HepG2 (cell line): ENCODE measurements at regions not wholly inside any gene's neighbourhood (a gene's known extent, or its start where the extent isn't known, plus 50 kb on each side); places are given as distances from the start of the nearest gene placed in this dataset.

ENCODE experiments used
- ATAC-seq: fragments of 200-7000 bp; cut with Tn5 transposase; 3 replicates; pipeline ENCODE4 v1.9.1; 2020; ENCODE audit warnings: mild to moderate bottlenecking, moderate library complexity
- BruUV-seq: library from RNA; stranded (reverse); fragments of 400-500 nt; replicated peaks from 2 replicates; lab custom pipeline; 2021; lab: Mats Ljungman, UMichigan
- CTCF ChIA-PET: fragments of 300-600 bp; formaldehyde crosslinking; extraction: SDS; loops from one replicate; lab custom pipeline; 2021; ENCODE audit warnings: low total read pairs, inconsistent platforms, low intra/inter-chr PET ratio; lab: Yijun Ruan, JAX
- POLR2A ChIA-PET: fragments of 350-600 bp; sonication (Branson Sonifier 250); formaldehyde crosslinking; loops from one replicate; lab custom pipeline; 2020; ENCODE audit warnings: antibody characterized with exemption, inconsistent platforms; lab: Yijun Ruan, JAX
- DNase-seq: peaks from one replicate; pipeline ENCODE4 v3.0.0-alpha.2; 2015; ENCODE audit warnings: low spot score
- FAIRE-seq: peaks from 3 replicates; lab custom pipeline; 2011; peaks lifted over from hg19 to GRCh38; lab: Jason Lieb, UNC
- H2AFZ ChIP-seq: one replicate; pipeline ENCODE4 v1.6.1; 2011; ENCODE audit warnings: low read length, inconsistent platforms
- H3K27ac ChIP-seq: fragments of 300-600 bp; 3 replicates; pipeline ENCODE4 v1.8.0; 2011; ENCODE audit warnings: mixed run types, mild to moderate bottlenecking, mixed read lengths, low read length, inconsistent platforms; ENCODE audit not compliant: insufficient read depth; ENCODE audit errors: extremely low read length
- H3K27me3 ChIP-seq, 2 experiments: fragments of 200-600 bp in 1 of 2; 2 replicates in 1 of 2; 3 replicates in 1 of 2; pipeline versions ENCODE4 v1.6.0 to v1.8.0; 2011; ENCODE audit warnings: low read length in 2 of 2, mild to moderate bottlenecking in 2 of 2, moderate library complexity in 2 of 2, inconsistent platforms in 1 of 2; ENCODE audit not compliant: insufficient read depth in 2 of 2, control insufficient read depth in 1 of 2
- H3K36me3 ChIP-seq, 2 experiments: fragments of 200-600 bp in 1 of 2; replicated peaks in 1 of 2; 2 replicates in 1 of 2; 3 replicates in 1 of 2; pipeline versions ENCODE4 v1.5.1 to v1.8.0; 2011; ENCODE audit warnings: low read length in 2 of 2, inconsistent platforms in 1 of 2; ENCODE audit not compliant: insufficient read depth in 2 of 2, control insufficient read depth in 1 of 2
- H3K4me1 ChIP-seq: 2 replicates; pipeline ENCODE4 v1.5.1; 2012; ENCODE audit warnings: low read length, inconsistent platforms; ENCODE audit not compliant: insufficient read depth
- H3K4me2 ChIP-seq: 2 replicates; pipeline ENCODE4 v1.6.0; 2011; ENCODE audit warnings: low read depth, low read length, inconsistent platforms
- H3K4me3 ChIP-seq, 3 experiments: fragments of 200-600 bp in 1 of 3; sonication (generic), shearing (Covaris generic) in 1 of 3; replicated peaks in 1 of 3; 2 replicates each; pipeline ENCODE4 v1.5.1; 2011 to 2016; ENCODE audit warnings: low read length in 3 of 3, inconsistent platforms in 2 of 3, low read depth in 2 of 3, mild to moderate bottlenecking in 2 of 3, control low read depth in 1 of 3, mixed read lengths in 1 of 3; ENCODE audit not compliant: insufficient read depth in 1 of 3
- H3K79me2 ChIP-seq: one replicate; pipeline ENCODE4 v1.6.1; 2011; ENCODE audit warnings: low read length, inconsistent platforms; ENCODE audit not compliant: insufficient read depth
- H3K9ac ChIP-seq: 2 replicates; pipeline ENCODE4 v1.6.0; 2011; ENCODE audit warnings: mild to moderate bottlenecking, low read depth, low read length, inconsistent platforms; ENCODE audit not compliant: insufficient read depth
- H3K9me3 ChIP-seq: 2 replicates; pipeline ENCODE4 v1.5.1; 2012; ENCODE audit warnings: mild to moderate bottlenecking, low read length
- H4K20me1 ChIP-seq: 2 replicates; pipeline ENCODE4 v1.6.0; 2011; ENCODE audit warnings: inconsistent platforms, mild to moderate bottlenecking, low read length, moderate library complexity; ENCODE audit not compliant: insufficient read depth
- ETV6 ChIP-seq: sonication (generic); formaldehyde crosslinking; conservative IDR thresholded peaks from 2 replicates; pipeline ENCODE4 v1.4.0; 2020; ENCODE audit warnings: missing genetic modification reagents
- SYNCRIP ChIP-seq: fragments of 200-400 bp; formaldehyde crosslinking; IDR thresholded peaks from 2 replicates; pipeline ENCODE4 v1.6.1; 2018; ENCODE audit warnings: mild to moderate bottlenecking, low read depth, low read length; ENCODE audit not compliant: insufficient read depth
- WIZ ChIP-seq: sonication (generic); formaldehyde crosslinking; IDR thresholded peaks from 2 replicates; pipeline ENCODE4 v1.5.1; 2020; ENCODE audit warnings: mild to moderate bottlenecking, missing genetic modification reagents
- ZBTB2 ChIP-seq: sonication (generic); formaldehyde crosslinking; IDR thresholded peaks from 2 replicates; pipeline ENCODE4 v1.8.0; 2022; ENCODE audit warnings: low read depth, missing genetic modification reagents
- ZBTB21 ChIP-seq: sonication (generic); formaldehyde crosslinking; IDR thresholded peaks from 2 replicates; pipeline ENCODE4 v1.4.0; 2020; ENCODE audit warnings: missing genetic modification reagents
- ZBTB3 ChIP-seq: sonication (generic); formaldehyde crosslinking; IDR thresholded peaks from 2 replicates; pipeline ENCODE4 v1.4.0; 2020; ENCODE audit warnings: low read depth, mild to moderate bottlenecking, moderate library complexity, missing genetic modification reagents, borderline replicate concordance
- ZEB1 ChIP-seq: IDR thresholded peaks from 2 replicates; pipeline ENCODE4 v1.6.1; 2012; ENCODE audit warnings: mild to moderate bottlenecking, low read depth, inconsistent platforms; ENCODE audit not compliant: insufficient replicate concordance
- ZNF44 ChIP-seq: sonication (generic); formaldehyde crosslinking; IDR thresholded peaks from 2 replicates; pipeline ENCODE4 v1.5.1; 2020; ENCODE audit warnings: mild to moderate bottlenecking, missing genetic modification reagents
- WGBS: methylation state at CpG from one replicate; pipeline ENCODE4 v1.1.6; 2017; ENCODE audit warnings: low lambda C conversion rate; 5-methylcytosine and 5-hydroxymethylcytosine counted together
- in situ Hi-C: cut with HindIII; loops from 2 replicates; pipeline ENCODE4 v1.10.0; 2017; ENCODE audit warnings: low pct_unique_long_range_greater_than_20kb; ENCODE audit not compliant: extremely low pct_ligation_motif_present
- intact Hi-C: fragments of 100-400 bp; cut with micrococcal nuclease; formaldehyde crosslinking; loops from one replicate; pipeline ENCODE4 v1.10.0; 2022; ENCODE audit not compliant: unreplicated experiment
- TF ChIP-seq, protein P1 (sequence below): sonication (generic); formaldehyde crosslinking; IDR thresholded peaks from 2 replicates; pipeline ENCODE4 v1.5.0; 2020; ENCODE audit warnings: mild to moderate bottlenecking, missing genetic modification reagents, borderline replicate concordance
- TF ChIP-seq, protein P2 (sequence below): sonication (generic); formaldehyde crosslinking; IDR thresholded peaks from 2 replicates; pipeline ENCODE4 v1.4.0; 2020; ENCODE audit warnings: missing genetic modification reagents

- ChIA-PET POLR2A (no interaction called here), CTCF (no interaction called here)
- Histone ChIP-seq H4K20me1 (no peaks in the 10 kb centered on the region), H3K27me3 (no peaks in the 10 kb centered on the region; a peak in 1 of 5 replicates), H3K4me1 (no peaks in the 10 kb centered on the region), H3K79me2 (no peaks in the 10 kb centered on the region), H3K9me3 (no peaks in the 10 kb centered on the region), H2AFZ (no peak overlapping the region), H3K9ac (no peak overlapping the region), H3K36me3 (no peaks in the 10 kb centered on the region), H3K4me3 (no peak overlapping the region), H3K4me2 (no peak overlapping the region), H3K27ac (no peak overlapping the region)
- in situ Hi-C loops (no loop called here), intact Hi-C loops (no loop called here)
- DNase-seq (no peak), FAIRE-seq (no peak), ATAC-seq (no peak)
- no peak for TF ChIP-seq ZEB1
- TF ChIP-seq SYNCRIP: no peak
- no peak for TF ChIP-seq ZBTB2
- TF ChIP-seq ZNF44 (CRISPR knock-in tag): no peak
- TF ChIP-seq, protein P1, sequence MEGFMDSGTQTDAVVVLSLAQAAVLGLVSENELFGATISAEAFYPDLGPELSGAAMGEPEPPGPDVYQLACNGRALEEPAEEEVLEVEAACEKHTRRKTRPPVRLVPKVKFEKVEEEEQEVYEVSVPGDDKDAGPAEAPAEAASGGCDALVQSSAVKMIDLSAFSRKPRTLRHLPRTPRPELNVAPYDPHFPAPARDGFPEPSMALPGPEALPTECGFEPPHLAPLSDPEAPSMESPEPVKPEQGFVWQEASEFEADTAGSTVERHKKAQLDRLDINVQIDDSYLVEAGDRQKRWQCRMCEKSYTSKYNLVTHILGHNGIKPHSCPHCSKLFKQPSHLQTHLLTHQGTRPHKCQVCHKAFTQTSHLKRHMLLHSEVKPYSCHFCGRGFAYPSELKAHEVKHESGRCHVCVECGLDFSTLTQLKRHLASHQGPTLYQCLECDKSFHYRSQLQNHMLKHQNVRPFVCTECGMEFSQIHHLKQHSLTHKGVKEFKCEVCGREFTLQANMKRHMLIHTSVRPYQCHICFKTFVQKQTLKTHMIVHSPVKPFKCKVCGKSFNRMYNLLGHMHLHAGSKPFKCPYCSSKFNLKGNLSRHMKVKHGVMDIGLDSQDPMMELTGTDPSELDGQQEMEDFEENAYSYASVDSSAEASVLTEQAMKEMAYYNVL (CRISPR knock-in tag): no peak
- no peak for TF ChIP-seq ETV6 (CRISPR knock-in tag)
- no peak for TF ChIP-seq ZBTB3
- TF ChIP-seq, protein P2, sequence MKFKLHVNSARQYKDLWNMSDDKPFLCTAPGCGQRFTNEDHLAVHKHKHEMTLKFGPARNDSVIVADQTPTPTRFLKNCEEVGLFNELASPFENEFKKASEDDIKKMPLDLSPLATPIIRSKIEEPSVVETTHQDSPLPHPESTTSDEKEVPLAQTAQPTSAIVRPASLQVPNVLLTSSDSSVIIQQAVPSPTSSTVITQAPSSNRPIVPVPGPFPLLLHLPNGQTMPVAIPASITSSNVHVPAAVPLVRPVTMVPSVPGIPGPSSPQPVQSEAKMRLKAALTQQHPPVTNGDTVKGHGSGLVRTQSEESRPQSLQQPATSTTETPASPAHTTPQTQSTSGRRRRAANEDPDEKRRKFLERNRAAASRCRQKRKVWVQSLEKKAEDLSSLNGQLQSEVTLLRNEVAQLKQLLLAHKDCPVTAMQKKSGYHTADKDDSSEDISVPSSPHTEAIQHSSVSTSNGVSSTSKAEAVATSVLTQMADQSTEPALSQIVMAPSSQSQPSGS (CRISPR knock-in tag): no peak
- no peak for TF ChIP-seq ZBTB21 (CRISPR knock-in tag)
- TF ChIP-seq WIZ (CRISPR knock-in tag): no peak
- 33% methylated on average over 4 of the region's 4 CpGs for WGBS
- BruUV-seq: no TSS peak
Measured at GRCh38 chr13:34207872-34208271, 389.9 kb downstream of the RFC3 start.
